Thyroid gland (tissue), 4 donors: ENCODE measurements at regions not wholly inside any gene's neighbourhood (a gene's known extent, or its start where the extent isn't known, plus 50 kb on each side); places are given as distances from the start of the nearest gene placed in this dataset.

Experiments used
- POLR2A ChIP-seq, 2 donors: fragments of 450-650 bp; IDR thresholded peaks; one replicate each; pipeline ENCODE4 v1.6.1; 2017; ENCODE audit warnings: antibody characterized with exemption in 2 of 2, mild to moderate bottlenecking in 2 of 2, moderate library complexity in 1 of 2
- TF ChIP-seq, protein P1 (sequence below), 6 experiments: fragments of 200-600 bp in 3 of 6; fragments of 450-650 bp in 3 of 6; sonication (generic) in 3 of 6; IDR thresholded peaks; one replicate each; pipeline ENCODE4 v1.5.1; 2016 to 2019; ENCODE audit warnings: antibody characterized with exemption in 6 of 6, mild to moderate bottlenecking in 2 of 6, inconsistent platforms in 1 of 6, moderate library complexity in 1 of 6

DNA sequence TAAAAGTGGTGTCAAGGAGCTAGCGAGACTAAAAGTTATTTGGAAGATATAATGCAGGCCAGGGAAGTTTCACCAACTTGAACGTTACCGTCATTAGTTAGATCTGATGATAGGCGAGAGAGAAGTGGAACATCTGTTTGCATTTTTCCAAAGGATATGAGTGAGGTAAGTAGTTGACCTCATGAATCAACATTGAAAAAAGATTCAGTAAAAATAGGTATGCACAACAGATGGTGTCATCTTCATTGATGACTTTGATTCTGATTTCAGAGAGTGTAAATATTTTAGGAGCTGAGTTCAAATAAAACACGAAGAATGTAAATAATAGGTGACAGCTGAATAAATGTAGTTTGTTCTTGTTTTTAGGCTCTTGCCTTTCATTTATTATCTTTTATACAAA is 998.9 kb upstream of the CDH6 start:
- TF ChIP-seq, protein P1, sequence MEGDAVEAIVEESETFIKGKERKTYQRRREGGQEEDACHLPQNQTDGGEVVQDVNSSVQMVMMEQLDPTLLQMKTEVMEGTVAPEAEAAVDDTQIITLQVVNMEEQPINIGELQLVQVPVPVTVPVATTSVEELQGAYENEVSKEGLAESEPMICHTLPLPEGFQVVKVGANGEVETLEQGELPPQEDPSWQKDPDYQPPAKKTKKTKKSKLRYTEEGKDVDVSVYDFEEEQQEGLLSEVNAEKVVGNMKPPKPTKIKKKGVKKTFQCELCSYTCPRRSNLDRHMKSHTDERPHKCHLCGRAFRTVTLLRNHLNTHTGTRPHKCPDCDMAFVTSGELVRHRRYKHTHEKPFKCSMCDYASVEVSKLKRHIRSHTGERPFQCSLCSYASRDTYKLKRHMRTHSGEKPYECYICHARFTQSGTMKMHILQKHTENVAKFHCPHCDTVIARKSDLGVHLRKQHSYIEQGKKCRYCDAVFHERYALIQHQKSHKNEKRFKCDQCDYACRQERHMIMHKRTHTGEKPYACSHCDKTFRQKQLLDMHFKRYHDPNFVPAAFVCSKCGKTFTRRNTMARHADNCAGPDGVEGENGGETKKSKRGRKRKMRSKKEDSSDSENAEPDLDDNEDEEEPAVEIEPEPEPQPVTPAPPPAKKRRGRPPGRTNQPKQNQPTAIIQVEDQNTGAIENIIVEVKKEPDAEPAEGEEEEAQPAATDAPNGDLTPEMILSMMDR (IDR thresholded peaks at IDR 0.05) = no peak
- no peak for TF ChIP-seq POLR2A (IDR thresholded peaks at IDR 0.05)
